CD4-positive, alpha-beta T cell treated with Interleukin-17A for 4 hours (primary cell): ENCODE measurements at regions not wholly inside any gene's neighbourhood (a gene's known extent, or its start where the extent isn't known, plus 50 kb on each side); places are given as distances from the start of the nearest gene placed in this dataset.

Experiments
- DNase-seq: peaks from one replicate; pipeline ENCODE4 v3.0.0-alpha.2; 2020; ENCODE audit warnings: mixed read lengths

DNA sequence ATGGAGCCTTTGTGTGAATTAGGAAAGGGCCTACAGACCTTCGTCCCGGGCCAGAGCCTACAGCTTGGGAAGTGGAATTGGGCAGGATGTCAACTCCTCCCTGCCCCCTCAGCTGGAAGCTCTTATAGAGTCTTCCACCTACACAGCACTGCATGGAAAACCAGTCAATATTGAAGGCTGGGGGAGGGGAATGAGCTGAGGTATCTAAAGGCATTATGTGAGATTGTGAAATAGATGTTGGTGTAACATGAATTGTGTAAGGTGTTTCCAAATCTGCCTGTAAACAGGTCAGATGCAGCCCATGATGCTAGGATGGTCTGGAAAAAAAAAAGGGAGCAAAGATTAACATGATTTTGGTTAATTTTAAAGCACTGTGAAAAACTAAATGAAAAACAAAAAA lies 433.5 kb upstream of the POU3F3 start:
- no peak for DNase-seq

GRCh38 chr2:104420953-104421352 lies 433.0 kb upstream of the POU3F3 start:
- no peak for DNase-seq

DNA sequence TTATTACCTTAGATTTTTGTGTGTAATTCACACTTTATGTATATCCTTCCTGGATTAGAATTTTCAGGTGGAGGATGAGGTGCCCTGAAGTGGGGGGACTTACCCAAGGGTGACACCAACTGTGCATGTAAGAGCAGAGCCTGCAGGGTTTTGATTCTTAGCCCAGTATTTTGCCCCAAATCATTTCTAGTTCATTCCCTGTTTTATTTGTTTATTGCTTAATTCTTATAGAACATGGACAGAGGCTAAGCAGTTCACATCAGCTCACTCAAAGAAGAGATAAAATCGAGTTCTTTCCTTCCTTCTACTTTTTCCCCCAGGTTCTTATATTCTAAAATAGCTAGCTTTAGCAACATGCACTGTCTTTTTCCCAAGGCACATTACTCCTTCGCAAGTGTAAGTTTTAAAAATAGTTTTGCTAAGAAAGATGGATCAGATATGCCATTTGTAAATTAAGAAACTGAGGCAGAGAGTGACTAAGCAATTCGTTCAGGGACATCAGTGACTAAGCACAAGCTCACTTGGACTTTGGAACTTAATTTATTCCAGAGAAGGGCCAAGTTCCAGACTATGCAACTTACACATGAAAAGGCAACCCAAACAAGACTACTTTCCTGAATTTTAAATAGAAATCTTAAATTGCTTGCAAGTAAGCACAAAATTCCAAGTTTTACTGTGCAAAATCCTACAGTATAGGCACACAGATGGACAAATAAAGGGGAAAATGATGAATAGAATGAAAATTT lies 427.9 kb upstream of the POU3F3 start:
- no peak for DNase-seq

GRCh38 chr2:104428155-104428554 lies 425.8 kb upstream of the POU3F3 start:
- DNase-seq: no peak

DNA sequence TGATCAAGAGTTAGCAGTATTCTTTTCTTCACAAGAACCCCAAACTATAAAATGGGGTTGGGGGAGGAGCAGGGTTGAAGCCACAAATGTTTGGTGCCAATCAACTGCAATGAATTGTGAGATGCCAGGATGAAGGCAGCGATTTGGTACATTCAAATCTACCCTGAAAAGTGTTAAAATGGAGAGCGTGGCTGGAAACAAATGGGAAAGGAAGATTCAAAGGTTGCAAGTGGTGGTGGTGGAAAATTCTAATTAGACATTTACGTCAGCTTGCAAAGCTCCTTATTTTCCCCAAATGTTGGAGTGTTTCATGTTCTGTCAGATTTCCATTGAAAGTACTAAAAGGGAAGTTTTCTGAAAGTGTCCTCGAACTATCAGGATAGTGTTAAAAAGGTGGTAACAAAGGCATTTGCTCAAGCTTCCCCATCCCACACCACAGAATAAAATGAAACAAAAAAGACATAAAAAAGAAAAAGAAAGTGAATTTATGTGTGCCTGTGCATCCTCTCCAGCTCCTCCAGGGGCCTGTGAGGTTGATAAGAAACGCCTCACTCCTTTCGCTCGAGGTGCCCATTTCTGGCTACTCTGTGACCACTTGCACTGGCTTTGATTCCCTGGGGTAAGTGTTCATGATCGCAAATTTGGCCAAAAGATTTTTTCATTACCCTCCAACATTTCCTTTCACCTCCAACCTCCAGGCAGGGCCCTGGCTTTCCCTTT lies 424.1 kb upstream of the POU3F3 start:
- no peak for DNase-seq

DNA sequence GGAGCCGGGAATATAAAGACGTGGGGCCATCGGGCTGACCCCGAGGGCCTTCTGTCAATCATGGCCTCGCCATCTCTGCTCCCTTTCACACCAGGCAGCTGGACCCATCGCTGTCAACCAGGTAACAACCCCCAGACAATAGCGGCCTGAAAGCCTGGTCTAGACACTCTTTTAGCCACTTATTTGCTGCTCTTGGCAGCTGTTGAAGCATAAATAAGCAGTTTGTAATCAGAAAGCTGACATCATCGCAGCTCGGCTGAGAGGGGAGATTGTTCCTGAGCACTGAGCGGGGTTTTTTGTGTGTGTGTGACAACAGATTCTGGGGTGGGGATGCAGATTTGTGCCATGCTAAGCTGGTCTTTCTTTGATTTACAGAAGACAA lies 423.6 kb upstream of the POU3F3 start:
- no peak for DNase-seq

GRCh38 chr2:104430852-104431251 lies 423.1 kb upstream of the POU3F3 start:
- DNase-seq: no peak

GRCh38 chr2:104431701-104432121 lies 422.2 kb upstream of the POU3F3 start:
- DNase-seq: no peak

- DNase-seq: no peak
Observed at GRCh38 chr2:104432401-104432800, 421.5 kb upstream of the POU3F3 start.

- no peak for DNase-seq
Observed at GRCh38 chr2:104432991-104433390, 420.9 kb upstream of the POU3F3 start.

DNA sequence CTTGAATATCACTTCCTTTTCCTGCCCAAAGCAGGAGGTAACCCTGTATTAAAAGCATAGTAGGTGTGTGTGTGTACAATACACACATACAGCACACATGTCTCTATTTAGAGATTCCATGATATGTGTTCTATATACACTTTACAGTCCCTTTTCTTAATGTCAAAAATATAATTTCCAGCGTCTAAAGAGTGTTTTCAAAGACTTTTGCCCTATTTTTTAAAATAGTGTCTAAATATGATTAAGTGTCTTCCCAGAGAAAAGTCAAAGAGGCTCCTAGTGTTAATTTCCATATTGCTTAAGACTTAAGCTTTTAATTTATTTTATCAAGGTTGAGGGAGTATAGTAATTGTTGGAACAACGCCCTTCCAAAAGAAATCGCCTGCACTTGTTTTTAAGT lies 420.3 kb upstream of the POU3F3 start:
- no peak for DNase-seq

- peak; percentile 4 for DNase-seq
Observed at GRCh38 chr2:104434318-104434792, 419.6 kb upstream of the POU3F3 start.

- no peak for DNase-seq
Observed at GRCh38 chr2:104434966-104435365, 418.9 kb upstream of the POU3F3 start.

- DNase-seq: no peak
Observed at GRCh38 chr2:104438481-104438880, 415.4 kb upstream of the POU3F3 start.

GRCh38 chr2:104443145-104443544 lies 410.8 kb upstream of the POU3F3 start:
- DNase-seq: no peak

DNA sequence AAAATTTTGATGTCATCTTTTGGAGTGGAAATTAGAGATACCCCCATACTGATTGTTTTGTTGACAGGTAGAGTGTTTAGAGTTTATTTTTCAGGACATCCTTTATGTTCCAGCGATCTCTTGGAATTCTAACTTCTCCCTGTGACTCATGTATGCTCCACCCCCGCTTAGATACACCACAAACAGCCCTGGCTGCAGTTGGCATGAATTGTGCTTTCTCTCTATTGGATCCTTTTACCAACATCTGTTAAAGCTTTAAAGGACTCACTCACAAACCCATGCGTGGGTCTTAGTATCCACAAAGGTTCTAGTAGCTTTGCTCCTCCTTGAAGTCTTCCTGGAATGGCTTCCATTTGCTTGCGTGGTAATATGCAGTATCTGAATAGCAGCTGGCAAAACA lies 409.5 kb upstream of the POU3F3 start:
- DNase-seq: no peak

DNA sequence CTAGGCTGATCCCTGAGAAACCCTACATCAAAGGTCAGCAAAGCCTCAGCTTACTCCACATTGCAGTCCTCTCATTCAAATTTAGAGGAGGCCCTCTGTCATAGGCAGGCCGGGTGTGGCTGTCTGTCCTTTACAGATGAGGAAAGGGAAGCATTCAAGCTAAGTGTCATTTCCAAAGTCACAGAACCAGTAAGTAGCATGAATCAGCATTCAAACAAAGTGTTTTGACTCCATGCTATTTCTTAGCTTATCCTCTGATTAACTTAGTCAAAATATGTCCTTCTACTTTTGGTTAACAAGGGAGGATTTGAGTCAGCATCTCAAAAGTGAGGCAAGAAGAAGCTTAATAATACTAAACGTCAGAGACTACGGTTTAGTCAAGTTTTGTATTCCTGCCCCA lies 409.0 kb upstream of the POU3F3 start:
- DNase-seq: no peak

DNA sequence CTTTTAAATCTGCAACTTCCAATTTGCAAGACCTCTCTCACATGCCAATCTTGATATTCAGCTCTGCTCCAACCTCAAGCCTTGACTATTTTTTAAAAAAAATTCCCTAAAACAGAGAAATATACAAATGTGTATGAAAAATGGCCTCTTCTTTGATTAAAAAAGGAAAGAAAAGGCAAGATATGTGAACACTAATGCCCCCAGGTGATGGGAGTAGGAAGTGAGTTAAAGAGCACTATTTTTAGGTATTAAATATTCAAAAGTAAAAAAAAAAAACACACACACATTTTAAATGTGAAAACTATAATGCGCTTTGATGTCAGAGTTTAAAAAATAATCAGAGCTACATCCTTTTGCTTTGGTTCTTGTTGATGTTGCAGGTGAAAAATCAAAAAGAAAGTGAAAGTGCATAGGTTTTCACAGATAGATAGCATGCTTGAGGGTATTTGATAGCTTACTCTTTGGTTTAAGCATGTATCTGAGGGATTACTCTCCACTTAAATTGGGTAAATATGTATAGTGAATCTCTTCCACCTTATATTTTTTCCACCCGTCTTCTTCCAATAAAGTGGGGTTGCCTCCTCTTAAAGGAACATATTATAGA lies 406.0 kb upstream of the POU3F3 start:
- no peak for DNase-seq

DNA sequence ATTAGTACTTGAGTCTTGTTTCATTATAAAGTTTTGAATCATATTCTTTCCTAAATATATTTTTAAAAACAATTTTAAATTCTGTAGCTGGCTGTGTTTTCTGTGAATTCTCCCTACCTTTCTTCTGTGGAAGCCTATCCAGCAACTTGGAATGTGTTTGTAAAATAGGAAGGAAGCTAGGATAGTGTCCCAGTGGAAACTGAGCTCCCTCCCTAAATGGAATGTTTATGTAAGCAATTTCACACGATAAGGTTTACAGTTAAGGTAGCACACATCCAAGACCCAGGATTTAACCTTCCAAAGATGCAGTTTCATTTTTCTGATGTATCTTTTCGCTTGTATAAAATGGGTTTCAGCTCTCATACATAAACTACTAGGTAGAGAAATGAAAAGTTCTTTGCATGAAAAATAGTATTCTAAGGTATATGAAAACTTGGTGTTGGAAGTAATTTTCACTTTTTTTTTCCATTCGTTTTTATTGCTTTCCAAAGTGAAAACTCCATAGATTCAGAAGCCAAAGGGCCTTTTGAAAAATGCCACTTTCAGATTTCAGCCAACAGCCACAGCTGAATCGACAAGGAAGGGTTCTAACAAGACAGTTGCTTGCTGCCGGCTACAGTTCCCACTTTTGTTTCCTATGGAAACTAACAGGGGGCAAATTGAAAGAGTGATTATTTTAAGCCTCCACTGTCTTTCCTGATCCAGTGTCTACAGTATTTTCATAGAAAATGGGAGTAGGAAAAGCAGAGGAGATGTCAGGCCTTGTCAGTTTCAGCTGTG lies 405.1 kb upstream of the POU3F3 start:
- DNase-seq: no peak

DNA sequence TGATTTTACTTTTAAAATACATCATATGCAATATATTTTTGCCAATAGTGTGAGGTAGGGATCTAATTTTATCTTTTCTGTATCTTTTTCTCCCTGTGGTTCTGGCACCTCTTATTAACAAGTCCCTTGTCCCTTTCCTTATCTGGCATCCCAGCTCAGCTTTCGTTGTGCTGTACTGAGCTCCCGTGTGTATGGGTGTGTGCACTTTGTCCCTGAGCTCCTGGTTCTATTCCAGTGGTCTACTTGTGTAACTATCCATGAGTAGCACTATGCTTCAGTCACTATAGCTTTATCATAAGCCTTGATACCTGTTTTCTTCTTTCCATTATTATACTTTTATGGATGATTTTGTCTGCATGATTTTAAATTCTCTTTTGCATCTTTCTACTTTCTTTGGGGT lies 401.4 kb upstream of the POU3F3 start:
- DNase-seq: no peak

- DNase-seq: no peak
Observed at GRCh38 chr2:104462731-104463130, 391.2 kb upstream of the POU3F3 start.

DNA sequence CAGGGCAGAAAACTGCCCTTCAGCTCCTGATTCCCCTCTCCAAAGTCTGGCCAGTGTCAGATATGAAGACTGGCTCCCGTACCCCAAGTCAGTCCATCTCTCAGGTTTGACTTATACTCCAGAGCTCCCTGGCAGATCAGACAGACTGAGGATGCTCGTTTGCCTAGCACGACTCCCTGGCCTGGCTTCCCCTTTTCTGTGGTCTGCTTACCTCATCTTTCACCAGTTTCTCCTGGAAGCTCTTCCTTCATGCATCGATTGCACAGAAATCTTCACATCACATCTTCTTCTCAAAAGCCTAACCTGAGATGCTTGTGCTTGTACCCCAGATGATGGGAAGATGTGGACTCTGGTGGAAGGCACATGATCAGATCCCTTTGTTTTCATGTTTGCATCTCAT lies 387.9 kb upstream of the POU3F3 start:
- no peak for DNase-seq

GRCh38 chr2:104468846-104469245 lies 385.1 kb upstream of the POU3F3 start:
- DNase-seq: no peak
